A172 (cell line): ENCODE measurements at regions not wholly inside any gene's neighbourhood (a gene's known extent, or its start where the extent isn't known, plus 50 kb on each side); places are given as distances from the start of the nearest gene placed in this dataset.
A peak's percentile ranks its signal among the peaks of the same experiment; 100 is the strongest.
"Not testable (repeated sequence)": the region's sequence is repeated elsewhere in the genome, so short reads cannot be mapped to it uniquely, and the experiment has no call there.

Source experiments
- DNase-seq: peaks from one replicate; pipeline ENCODE4 v3.0.0-alpha.2; 2015; ENCODE audit warnings: low spot score

DNA sequence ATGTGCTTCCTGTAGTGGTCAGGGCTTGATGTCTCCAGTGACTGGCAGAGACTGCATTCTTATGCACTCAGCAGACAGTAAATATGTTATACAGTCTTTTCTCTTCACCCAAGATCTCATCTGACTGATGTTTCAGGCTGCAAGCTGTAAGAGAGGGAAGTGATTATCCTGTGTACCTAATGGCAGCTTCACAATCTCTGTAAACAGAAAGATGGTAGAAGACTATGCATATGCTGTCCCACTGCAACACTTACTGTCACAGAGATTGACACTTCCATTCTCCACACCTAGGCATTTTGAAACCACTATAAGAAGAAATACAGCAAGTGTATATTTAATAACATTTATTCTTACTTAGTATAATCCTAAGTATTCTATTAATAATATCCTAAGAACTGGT, 97.6 kb upstream of the ANXA1 start:
- no peak for DNase-seq

DNA sequence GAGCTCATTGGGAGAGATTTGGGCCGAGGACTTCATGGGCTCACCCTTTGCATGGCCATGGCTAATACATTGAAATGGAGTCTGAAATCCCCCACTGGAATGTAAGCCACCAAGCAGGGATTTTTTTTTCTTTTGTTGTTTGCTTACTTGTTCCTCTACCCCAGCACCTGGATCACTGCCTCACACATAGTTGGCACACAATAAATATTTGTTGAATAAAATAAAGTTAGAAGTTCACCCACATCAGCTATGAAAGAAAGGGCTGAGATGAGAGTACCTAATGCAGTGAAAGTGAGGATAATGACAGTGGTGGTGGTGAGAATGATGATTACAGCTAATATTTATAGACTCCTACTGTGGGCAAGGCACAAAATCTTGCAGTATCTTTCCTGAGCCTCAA, 98.1 kb upstream of the ANXA1 start:
- no peak for DNase-seq

GRCh38 chr9:73050887-73051550, 98.2 kb upstream of the ALDH1A1 start:
- no peak for DNase-seq

- no peak for DNase-seq
Observed at GRCh38 chr9:73050065-73050816, 97.4 kb upstream of the ALDH1A1 start.

GRCh38 chr9:73049280-73049679, 96.4 kb upstream of the ALDH1A1 start:
- no peak for DNase-seq

GRCh38 chr9:73046769-73047168, 93.9 kb upstream of the ALDH1A1 start:
- no peak for DNase-seq

DNA sequence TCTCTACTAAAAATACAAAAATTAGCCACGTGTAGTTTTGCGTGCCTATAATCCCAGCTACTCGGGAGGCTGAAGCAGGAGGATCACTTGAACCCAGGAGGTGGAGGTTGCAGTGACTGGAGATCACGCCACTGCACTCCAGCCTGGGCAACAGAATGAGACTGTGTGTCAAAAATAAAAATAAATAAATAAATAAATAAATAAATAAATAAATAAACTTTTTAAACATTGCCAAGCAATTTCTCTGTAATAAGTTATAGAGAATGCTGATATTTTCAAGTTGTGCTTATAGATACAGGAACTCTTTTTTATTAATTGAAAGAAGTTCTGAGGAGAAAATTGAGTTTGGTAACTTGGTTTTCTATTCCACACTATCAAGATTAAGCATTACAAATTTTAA, 91.9 kb upstream of the ALDH1A1 start:
- DNase-seq: not testable (repeated sequence)

GRCh38 chr9:73042155-73042554, 89.3 kb upstream of the ALDH1A1 start:
- DNase-seq: peak; percentile 28

GRCh38 chr9:73039271-73040263, 86.7 kb upstream of the ALDH1A1 start:
- DNase-seq: no peak

GRCh38 chr9:73038613-73039012, 85.8 kb upstream of the ALDH1A1 start:
- DNase-seq: no peak

- DNase-seq: no peak
Observed at GRCh38 chr9:73038089-73038509, 85.2 kb upstream of the ALDH1A1 start.

DNA sequence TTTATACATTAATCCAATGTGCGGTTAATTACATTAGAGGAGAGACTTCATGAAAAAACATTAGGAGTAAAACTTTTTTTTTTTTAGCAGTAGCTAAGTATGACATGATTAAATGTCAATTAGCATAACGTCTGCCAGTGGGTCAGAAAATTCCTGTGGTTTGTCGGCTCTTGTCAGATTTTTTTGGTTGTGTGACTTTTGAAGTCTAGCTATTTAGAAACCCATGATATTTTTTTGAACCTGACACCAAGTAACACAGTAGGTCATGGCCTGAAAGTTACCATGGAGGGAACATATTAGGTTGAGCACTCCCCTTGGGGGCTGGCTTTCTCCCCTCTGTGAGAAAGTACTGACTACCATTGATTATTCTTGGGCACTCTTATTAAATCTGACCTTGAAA, 84.8 kb upstream of the ALDH1A1 start:
- no peak for DNase-seq

DNA sequence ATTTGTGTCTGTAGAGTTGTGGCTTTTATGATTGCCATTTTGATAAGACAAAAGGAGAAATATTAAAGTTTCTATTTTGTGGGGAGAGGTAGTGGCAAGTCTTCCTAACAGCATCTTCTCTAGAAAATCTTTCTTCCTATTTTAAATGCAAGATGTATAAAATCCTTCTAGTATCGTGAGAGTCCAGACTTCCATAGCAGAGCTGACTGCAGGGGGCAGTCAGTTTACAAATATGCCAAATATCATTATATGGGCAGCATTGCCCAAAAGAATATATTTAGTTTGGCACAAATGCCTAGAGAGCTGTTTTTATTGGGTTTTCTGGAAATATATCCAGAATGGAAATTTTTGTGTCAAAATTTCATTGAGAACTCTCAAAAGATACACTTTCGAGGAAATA, 82.1 kb upstream of the ALDH1A1 start:
- DNase-seq: no peak

- DNase-seq: no peak
Observed at GRCh38 chr9:73031350-73031749, 78.5 kb upstream of the ALDH1A1 start.

DNA sequence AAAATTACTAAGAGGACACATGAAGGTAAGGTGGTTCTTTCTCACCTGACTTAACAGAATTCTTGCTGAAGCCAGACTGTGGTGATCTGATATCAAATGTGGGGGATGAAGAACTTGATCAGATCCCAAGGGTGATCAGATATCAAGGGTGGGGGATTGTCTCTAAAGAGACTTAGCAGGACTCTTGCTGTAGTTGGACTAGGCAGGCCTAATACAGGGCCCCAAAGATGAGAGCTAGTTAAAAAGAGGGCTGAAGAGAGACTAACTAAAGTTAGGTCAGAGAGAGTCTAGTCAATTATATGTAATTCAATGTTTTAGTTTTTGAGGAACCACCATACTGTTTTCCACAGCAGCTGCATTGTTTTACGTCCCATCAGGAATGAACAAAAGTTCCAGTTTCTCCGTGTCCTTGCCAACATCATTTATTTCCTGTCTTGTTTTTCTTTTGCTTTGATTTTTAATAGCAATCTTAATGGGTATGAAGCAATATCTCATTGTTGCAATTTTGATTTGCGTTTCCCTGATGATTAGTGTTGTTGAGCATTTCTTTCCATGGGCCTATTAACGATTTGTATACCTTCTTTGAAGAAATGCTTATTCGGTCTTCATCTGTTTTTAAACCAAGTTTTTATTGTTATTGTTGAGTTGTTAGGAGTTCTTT, 77.6 kb upstream of the ALDH1A1 start:
- DNase-seq: no peak

DNA sequence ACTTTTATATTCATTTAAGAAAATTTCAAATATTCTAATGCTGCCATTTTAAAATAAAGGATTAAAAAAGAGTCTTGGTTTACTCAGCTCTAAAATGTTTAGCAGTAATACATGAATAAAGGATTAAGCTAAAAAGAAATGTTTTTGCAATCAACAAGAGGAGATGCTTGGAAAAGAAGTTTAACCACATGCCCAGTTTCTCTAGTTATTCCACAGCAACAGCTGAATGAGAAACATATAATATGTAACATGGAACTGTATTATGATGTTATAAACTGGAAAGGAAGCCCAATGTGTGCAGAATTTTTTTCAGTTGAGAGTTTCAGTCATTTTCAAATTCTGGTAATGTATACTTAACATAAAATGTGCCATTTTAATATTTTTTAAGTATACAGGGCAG, 76.5 kb upstream of the ALDH1A1 start:
- no peak for DNase-seq

DNA sequence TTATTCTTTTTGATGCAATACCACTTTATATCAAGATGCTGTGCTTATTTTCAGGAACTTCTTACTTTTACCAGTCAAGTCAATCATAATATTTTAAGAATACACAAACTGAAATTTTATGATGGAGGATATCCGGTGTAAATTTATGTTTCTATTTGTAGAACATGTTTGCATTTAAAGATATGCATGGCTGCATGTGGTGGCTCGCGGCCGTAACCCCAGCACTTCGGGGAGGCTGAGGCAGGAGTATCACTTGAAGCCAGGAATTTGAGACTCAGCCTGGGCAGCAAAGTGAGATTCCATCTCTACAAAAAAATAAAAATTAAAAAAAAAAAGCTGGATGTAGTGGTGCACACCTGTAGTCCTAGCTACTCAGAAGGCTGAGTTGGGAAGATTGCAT, 73.5 kb upstream of the ALDH1A1 start:
- DNase-seq: no peak

- DNase-seq: no peak
Observed at GRCh38 chr9:73024601-73025034, 71.8 kb upstream of the ALDH1A1 start.

GRCh38 chr9:73023025-73023541, 70.2 kb upstream of the ALDH1A1 start:
- DNase-seq: peak; percentile 49

DNA sequence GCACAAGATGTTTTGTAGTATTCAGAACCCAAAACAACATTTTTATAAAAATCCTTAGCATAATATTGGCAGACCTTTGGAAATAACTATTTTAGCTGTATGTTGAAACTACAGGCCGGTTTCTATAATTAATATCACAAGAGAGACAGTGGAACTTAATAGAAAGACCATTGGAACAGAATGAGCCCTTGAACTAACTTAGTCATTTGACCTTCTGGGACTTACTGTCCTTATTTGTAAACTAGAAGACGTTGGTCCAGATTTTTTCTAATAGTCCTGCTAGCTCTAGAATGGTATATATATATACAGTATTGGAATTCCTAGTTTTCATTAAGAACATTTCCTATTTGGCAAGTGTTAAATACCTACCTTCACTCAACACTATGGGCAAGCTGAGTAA, 69.5 kb upstream of the ALDH1A1 start:
- DNase-seq: no peak

DNA sequence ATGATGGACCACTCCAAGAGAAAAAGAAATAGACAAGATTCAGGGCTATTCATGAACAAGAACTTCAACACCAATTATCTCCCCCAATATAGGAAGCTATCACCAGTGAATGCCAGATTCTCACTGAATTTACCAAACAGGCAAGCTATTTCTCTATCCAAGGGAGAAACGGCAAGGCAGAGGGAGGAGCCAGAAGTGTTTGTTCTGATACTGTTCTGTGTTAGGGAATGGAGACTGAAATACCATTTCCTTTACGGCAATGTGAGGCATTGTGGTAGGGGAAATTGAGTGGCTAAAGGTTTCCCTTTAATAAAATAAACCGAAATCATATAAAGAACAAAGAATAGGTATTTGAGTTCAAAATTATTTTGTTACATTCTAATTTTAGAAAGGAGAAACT, 68.0 kb upstream of the ALDH1A1 start:
- DNase-seq: no peak

- no peak for DNase-seq
Observed at GRCh38 chr9:73014011-73014410, 61.2 kb upstream of the ALDH1A1 start.
